MM.1S (cell line): ENCODE measurements at regions not wholly inside any gene's neighbourhood (a gene's known extent, or its start where the extent isn't known, plus 50 kb on each side); places are given as distances from the start of the nearest gene placed in this dataset.
"Not testable (repeated sequence)": the region's sequence is repeated elsewhere in the genome, so short reads cannot be mapped to it uniquely, and the experiment has no call there.

Experiments
- EZH2 ChIP-seq: fragments of 300-600 bp; sonication (generic); optimal IDR thresholded peaks from 2 replicates; pipeline ENCODE3; 2017; ENCODE audit warnings: low read depth, mild to moderate bottlenecking, antibody characterized with exemption, low read length, mixed read lengths
- EZH2phosphoT487 ChIP-seq: fragments of 300-600 bp; sonication (generic); IDR thresholded peaks from 2 replicates; pipeline ENCODE4 v1.6.1; 2018; ENCODE audit warnings: antibody characterized with exemption, low read length
- TF ChIP-seq, protein P1 (sequence below): fragments of 300-600 bp; sonication (generic); IDR thresholded peaks from 2 replicates; pipeline ENCODE4 v1.5.1; 2016; ENCODE audit warnings: antibody characterized with exemption, low read length, mixed read lengths

GRCh38 chr22:12584874-12585273, 2943.1 kb upstream of the OR11H1 start:
- TF ChIP-seq, protein P1, sequence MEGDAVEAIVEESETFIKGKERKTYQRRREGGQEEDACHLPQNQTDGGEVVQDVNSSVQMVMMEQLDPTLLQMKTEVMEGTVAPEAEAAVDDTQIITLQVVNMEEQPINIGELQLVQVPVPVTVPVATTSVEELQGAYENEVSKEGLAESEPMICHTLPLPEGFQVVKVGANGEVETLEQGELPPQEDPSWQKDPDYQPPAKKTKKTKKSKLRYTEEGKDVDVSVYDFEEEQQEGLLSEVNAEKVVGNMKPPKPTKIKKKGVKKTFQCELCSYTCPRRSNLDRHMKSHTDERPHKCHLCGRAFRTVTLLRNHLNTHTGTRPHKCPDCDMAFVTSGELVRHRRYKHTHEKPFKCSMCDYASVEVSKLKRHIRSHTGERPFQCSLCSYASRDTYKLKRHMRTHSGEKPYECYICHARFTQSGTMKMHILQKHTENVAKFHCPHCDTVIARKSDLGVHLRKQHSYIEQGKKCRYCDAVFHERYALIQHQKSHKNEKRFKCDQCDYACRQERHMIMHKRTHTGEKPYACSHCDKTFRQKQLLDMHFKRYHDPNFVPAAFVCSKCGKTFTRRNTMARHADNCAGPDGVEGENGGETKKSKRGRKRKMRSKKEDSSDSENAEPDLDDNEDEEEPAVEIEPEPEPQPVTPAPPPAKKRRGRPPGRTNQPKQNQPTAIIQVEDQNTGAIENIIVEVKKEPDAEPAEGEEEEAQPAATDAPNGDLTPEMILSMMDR = not testable (repeated sequence)
- not testable (repeated sequence) for TF ChIP-seq EZH2, EZH2phosphoT487
